GM13977 (cell line): ENCODE measurements at regions not wholly inside any gene's neighbourhood (a gene's known extent, or its start where the extent isn't known, plus 50 kb on each side); places are given as distances from the start of the nearest gene placed in this dataset.

Experiments
- DNase-seq: peaks from one replicate; pipeline ENCODE4 v3.0.0; 2012; ENCODE audit warnings: low spot score
- in situ Hi-C: fragments of 300-500 bp; cut with MboI; formaldehyde crosslinking; loops from one replicate; pipeline ENCODE4 v1.12.0; 2022; ENCODE audit warnings: low sequenced_read_pairs, low pct_unique_long_range_greater_than_20kb, mixed read lengths, inconsistent platforms; ENCODE audit not compliant: unreplicated experiment
- TF ChIP-seq, protein P1 (sequence below): IDR thresholded peaks from 2 replicates; pipeline ENCODE4 v1.5.1; 2012; ENCODE audit warnings: mild to moderate bottlenecking, control low read depth; ENCODE audit not compliant: insufficient read depth; ENCODE audit errors: extremely low read depth, missing control alignments

DNA sequence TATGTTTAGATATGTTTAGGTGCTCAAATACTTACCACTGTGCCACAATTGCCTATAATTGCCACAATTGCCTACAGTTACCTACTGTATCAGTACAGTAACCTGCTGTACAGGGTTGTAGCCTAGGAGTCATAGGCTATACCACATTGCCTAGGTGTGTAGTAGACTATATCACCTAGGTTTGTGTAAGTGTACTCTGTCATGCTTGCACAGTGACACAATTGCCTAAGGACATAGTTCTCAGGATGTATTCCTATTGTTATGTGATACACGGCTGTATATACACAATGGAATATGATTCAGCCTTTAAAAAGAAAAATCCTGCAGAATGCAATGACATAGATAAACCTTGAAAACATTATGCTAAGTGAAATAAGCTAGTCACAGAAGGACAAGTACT is 264.8 kb downstream of the RAP2B start:
- in situ Hi-C loops, result no loop called here
- TF ChIP-seq, protein P1, sequence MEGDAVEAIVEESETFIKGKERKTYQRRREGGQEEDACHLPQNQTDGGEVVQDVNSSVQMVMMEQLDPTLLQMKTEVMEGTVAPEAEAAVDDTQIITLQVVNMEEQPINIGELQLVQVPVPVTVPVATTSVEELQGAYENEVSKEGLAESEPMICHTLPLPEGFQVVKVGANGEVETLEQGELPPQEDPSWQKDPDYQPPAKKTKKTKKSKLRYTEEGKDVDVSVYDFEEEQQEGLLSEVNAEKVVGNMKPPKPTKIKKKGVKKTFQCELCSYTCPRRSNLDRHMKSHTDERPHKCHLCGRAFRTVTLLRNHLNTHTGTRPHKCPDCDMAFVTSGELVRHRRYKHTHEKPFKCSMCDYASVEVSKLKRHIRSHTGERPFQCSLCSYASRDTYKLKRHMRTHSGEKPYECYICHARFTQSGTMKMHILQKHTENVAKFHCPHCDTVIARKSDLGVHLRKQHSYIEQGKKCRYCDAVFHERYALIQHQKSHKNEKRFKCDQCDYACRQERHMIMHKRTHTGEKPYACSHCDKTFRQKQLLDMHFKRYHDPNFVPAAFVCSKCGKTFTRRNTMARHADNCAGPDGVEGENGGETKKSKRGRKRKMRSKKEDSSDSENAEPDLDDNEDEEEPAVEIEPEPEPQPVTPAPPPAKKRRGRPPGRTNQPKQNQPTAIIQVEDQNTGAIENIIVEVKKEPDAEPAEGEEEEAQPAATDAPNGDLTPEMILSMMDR, result no peak
- no peak for DNase-seq

DNA sequence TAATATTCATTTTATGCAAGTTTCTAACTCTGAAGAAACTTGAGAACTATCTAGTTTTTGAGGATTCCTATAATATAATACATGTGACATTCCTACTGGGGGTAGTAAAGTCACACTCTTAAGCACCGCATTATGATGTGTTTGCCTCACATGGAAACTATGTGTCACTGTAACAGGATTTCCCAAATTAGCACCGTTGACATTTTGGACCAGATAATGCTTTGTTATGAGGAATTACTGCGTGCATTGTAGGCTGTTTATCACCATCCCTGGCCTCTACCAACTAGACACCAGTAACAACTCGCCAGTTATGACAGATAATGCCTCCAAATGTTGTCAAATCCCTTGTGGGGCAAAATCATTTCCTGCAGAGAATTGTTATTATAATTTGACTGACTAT is 267.8 kb downstream of the RAP2B start:
- TF ChIP-seq, protein P1, result no peak
- no peak for DNase-seq
- in situ Hi-C loops, result no loop called here

DNA sequence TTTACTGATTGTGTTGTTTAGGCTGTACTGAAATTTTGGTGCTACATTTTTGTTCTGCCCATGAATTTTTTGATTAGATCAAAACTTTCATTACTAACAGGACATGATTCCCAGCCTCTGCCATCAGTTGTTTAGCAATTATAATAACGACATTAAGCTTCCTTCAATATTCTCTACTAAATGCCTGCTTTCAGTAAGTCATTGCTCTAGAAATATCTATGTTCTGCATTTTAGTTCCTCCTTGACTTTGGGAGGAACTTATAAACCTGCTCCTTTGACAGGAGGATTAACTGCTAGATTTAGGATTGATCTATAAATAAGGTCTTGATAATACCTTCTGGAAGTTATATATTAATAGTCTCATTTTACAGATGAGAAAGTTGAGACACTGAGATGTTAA is 269.1 kb downstream of the RAP2B start:
- in situ Hi-C loops, result no loop called here
- DNase-seq, result no peak
- TF ChIP-seq, protein P1, result no peak

DNA sequence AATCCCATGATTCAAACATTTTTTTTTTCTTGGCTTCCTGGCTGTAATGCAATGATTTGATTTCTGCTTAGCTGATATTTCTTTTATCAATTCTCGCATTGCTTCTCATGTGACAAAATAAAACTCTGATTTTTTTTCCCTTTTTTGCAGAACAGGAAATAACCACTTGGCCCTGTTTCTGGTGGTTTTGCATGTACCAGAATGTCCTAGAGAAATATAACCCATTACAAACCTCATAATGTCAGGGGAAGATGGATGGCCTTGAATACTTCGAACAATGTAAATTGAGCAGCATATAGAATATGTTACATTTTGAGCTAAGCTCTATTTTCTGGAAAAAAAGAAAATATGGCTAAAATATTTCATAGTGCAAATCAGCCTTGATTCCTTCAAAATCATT is 275.6 kb downstream of the RAP2B start:
- TF ChIP-seq, protein P1, result no peak
- in situ Hi-C loops, result no loop called here
- DNase-seq, result no peak

DNA sequence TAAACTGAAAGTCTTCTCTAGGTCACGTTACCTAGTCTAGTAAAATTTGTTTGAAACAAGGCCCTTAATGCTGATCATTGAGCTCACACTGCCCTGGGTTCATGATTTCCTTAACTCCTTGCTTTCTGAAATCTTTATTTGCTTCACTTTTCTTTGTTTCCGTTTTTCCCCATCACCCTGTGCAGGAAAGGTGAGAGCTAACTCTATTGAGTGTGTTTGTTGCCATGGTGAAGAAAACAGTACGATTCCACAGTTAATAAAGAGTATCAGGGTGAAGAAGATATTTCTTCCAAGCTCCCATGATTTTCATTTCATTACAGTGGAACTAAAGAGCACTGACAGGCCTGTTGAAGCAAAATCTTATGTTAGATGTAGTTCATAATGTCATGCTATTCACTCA is 276.2 kb downstream of the RAP2B start:
- TF ChIP-seq, protein P1, result no peak
- in situ Hi-C loops, result no loop called here
- no peak for DNase-seq

DNA sequence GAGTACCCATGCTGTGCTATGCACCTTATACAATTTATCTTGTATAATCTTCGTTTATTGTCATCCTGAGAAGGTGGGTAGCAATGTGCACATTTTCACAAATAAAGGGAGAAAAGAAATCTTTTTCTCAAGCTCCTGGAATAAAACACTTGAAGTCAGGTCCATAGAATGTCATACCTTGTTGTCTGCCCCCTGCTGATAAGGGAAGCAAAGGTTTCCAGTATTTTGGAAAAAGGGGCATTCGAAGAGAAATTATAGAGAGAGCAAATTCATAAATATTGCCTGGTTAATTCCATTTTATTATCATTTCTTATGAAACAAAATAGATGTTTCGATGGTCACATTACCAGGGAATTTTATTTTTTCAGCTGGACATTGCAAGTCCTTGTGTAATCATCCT is 277.8 kb downstream of the RAP2B start:
- DNase-seq, result no peak
- in situ Hi-C loops, result no loop called here
- TF ChIP-seq, protein P1, result no peak

DNA sequence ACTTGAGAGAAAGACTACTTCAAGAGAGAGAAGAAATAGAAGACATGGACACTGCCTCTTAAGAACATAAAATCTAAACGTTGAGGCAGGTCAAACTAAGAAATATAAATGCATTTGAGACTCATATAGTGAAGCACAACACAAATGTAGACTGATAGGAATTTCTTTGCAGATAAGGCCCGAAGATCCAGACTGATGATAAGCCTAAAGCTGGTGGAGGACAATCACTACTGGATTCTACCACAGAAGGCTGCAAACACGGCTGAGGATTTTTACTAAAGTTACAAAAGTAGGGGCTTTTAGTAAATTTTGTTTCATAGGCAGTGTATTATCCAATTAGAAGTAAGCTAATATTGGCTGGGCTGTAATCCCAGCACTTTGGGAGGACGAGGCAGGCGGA is 278.3 kb downstream of the RAP2B start:
- in situ Hi-C loops, result no loop called here
- DNase-seq, result no peak
- TF ChIP-seq, protein P1, result no peak
